ENCODE measurements at regions not wholly inside any gene's neighbourhood (a gene's known extent, or its start where the extent isn't known, plus 50 kb on each side); places are given as distances from the start of the nearest gene placed in this dataset.
A peak's percentile ranks its signal among the peaks of the same experiment; 100 is the strongest.
"Not testable (repeated sequence)": the region's sequence is repeated elsewhere in the genome, so short reads cannot be mapped to it uniquely, and the experiment has no call there.

DNA sequence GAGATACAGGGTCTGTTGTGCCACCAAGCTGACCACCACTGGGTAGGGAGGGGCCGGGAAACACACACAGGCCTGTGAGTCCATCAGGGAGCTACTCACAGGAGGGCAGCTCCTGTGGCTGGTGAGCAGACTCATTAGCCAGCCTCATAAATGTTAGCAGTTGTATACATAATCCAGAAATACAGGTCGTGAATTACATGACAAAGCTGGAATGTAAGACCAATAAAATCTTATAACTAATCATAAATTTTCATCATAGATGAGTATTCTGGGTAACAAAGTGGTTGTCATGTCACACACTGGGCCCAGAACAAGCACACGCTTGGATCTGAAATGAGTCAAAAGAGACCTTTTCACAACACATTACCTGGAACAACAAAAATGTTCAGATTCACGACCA lies 642.6 kb upstream of the AUTS2 start:
- no peak for DNase-seq (ENCODE audit: insufficient read length, low spot score)
- TF ChIP-seq POLR2A (IDR thresholded peaks at IDR 0.05; ENCODE audit: low read depth, low read length), result no peak
- FAIRE-seq, result no peak

DNA sequence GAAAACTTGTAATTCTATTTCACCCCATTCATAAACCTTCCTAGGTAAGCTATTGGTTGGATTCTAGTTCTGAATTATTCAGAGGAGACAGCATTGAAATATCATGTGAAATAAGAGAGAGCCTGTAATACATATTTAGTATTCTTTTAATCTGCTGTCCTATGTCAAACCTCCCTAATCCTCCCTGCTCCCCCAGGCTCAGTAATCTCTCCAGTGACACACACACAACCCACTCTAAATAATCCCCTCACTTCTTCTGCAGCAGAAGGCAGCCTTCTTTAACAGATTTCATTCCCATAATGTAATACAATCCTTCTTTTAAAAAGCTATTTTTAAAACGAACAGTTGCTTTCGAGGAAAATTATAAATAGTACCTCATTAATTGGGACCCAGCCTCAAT lies 639.7 kb upstream of the AUTS2 start:
- FAIRE-seq (no peak), DNase-seq (ENCODE audit: insufficient read length, low spot score) (no peak)
- TF ChIP-seq POLR2A (IDR thresholded peaks at IDR 0.05; ENCODE audit: low read depth, low read length), result no peak

DNA sequence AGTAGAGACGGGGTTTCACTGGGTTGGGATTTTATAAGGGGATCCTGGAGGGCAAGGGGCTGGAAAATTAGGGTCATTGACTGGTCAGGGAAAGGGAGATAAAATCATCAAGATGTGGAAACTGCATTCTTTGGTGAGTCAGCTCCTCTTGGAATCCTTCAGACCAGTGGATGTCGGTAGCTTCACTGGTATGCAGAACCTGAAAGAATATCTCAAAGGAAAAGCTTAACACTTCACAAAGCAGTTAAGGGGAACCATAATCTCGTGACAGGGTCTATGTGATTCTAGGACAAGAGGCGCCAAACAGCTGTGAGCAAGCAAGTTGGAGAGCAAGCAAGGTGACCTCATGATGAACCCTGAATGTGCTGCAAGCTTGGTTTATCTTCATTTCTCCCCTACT lies 634.7 kb upstream of the AUTS2 start:
- no peak for TF ChIP-seq POLR2A (IDR thresholded peaks at IDR 0.05; ENCODE audit: low read depth, low read length)
- DNase-seq (ENCODE audit: insufficient read length, low spot score) (peak; percentile 16), FAIRE-seq (peak; percentile 38)

DNA sequence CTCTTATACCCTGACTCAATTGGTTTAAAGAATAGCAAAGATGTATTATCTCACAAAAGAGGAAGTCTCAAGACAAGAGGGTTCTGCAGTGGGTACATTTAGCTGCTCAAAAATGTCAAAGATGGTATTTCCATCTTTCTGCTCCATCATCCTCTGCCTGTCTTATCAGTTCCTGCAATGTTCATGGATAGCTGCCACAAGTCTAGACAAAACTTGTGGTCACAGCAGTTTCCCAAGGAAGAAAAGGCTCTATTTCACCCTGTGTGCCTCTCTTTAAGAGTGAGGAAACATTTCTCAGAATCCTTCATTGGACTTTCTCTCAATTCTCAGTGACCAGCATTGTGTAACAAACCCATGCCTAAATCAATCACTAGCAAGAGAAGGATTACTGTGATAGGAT lies 634.2 kb upstream of the AUTS2 start:
- DNase-seq (ENCODE audit: insufficient read length, low spot score) (no peak), FAIRE-seq (no peak)
- TF ChIP-seq POLR2A (IDR thresholded peaks at IDR 0.05; ENCODE audit: low read depth, low read length), result no peak

DNA sequence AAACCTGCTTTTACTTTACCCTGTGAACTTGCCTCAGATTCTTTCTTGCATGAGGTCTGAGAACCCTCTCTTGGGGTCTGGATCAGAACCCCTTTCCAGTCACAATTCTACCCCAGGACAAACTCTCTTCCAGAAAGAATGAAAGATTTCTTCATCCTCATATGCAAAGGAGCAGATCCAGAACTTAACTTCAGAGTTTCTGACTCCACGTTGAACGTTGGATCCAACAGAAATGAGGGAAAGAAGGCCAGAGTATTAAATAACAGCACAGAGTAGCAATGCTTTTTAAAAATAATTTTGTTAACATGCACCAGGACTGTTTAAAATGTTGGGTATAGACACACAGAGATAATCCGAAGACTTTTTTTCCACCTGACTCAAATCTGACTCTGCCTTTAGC lies 632.9 kb upstream of the AUTS2 start:
- no peak for TF ChIP-seq POLR2A (IDR thresholded peaks at IDR 0.05; ENCODE audit: low read depth, low read length)
- FAIRE-seq (no peak), DNase-seq (ENCODE audit: insufficient read length, low spot score) (no peak)

DNA sequence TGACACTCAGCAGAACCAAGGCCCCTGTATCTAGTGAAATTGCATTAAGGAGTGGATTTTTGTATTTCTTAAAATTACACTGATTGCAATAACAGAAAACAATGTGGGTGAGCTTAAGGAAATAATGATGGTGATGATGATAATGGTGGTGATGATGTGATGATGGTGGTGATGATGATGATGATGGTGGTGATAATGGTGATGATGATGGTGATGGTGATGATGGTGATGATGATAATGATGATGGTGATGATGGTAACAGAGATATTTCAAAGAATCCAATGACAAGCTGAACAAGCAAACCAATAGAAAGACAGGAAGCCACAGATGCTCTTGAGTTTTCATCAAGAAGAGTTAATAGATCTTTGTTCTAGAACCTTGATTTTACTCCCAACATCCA lies 630.7 kb upstream of the AUTS2 start:
- DNase-seq (ENCODE audit: insufficient read length, low spot score) (no peak), FAIRE-seq (no peak)
- no peak for TF ChIP-seq POLR2A (IDR thresholded peaks at IDR 0.05; ENCODE audit: low read depth, low read length)

DNA sequence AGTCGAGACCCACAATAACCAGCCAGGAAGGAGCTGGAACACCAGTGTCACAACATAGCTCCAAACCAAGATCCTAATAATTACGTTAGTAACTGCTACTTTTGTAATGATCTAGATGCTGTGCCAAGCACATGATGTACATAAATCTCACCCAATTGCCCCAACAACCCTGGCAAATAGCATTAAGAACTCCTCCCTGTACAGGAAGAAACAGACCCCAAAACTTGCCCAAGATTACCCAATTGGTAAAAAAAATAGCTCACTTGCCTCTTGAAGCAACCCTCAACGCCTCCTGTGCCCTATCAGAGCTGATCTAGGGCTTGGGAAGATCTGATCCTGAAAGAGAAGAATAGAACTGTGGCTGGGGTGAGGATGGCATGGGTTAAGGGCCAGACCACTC lies 628.7 kb upstream of the AUTS2 start:
- TF ChIP-seq POLR2A (IDR thresholded peaks at IDR 0.05; ENCODE audit: low read depth, low read length), result no peak
- DNase-seq (ENCODE audit: insufficient read length, low spot score) (no peak), FAIRE-seq (no peak)

DNA sequence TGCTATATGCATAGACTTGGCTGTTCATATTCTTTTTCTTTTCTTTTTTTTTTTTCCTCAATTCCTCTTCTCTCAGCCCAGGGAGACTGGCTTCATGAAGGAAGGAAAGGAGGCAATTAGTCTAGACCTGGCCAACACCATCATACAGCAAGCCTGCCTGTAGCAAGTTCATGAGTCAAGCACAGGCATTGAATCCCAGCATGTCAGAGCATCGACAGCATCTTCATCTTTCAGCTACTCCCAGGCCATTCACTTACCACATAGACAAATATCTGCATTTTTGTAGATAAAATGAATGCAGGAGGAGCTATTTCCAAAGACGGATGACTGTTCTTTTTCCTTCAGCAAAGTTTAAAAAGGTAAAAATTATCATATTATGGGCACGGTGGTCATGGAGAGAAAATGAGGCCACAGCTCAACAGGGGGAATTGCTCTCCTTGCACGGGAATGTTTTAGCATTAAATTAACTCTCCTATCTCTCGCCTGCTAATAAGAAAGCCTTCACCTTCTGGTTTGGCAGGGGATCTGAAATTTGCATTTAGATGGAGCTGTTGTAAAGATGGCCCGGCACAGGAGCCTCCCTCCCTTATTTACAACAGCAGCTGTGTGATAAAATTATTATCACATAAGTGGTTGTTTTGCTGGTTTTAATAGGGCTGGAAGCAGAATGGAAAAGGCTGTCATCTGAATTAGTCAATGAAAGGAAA lies 626.5 kb upstream of the AUTS2 start:
- no peak for DNase-seq (ENCODE audit: insufficient read length, low spot score)
- no peak for TF ChIP-seq POLR2A (IDR thresholded peaks at IDR 0.05; ENCODE audit: low read depth, low read length)
- no peak for FAIRE-seq

DNA sequence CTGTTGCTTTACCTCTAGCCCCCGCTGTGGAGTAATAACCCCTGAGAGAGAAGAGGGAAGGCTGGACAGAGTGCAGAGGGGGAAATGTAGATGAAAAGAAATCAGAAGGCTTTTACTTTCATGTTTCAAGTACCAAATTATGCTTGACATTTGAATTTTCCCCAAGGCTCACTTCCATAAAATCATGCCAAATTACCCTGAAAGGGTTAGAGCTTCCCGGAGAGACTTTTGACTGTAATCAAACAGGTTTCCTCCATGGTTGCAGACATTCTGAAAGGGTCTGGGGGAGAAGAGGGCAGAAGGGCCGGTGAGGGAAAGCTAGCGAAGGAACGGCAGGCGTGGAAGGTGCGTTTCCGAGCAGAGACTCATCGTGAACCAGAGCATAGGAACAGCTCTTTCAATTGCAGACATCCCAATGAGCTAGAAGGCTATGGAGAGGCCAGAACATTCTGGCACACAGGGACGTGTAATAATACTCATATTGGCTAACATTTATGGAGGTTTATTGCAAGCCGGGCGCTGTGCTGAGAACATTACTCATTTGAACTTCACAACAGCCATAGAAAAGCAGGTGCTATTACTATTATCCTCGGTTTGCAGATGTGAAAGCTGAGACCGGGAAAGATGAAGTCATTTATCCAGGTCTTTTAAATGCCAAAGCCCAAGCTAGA lies 620.8 kb upstream of the AUTS2 start:
- TF ChIP-seq POLR2A (IDR thresholded peaks at IDR 0.05; ENCODE audit: low read depth, low read length), result no peak
- no peak for DNase-seq (ENCODE audit: insufficient read length, low spot score)
- no peak for FAIRE-seq

DNA sequence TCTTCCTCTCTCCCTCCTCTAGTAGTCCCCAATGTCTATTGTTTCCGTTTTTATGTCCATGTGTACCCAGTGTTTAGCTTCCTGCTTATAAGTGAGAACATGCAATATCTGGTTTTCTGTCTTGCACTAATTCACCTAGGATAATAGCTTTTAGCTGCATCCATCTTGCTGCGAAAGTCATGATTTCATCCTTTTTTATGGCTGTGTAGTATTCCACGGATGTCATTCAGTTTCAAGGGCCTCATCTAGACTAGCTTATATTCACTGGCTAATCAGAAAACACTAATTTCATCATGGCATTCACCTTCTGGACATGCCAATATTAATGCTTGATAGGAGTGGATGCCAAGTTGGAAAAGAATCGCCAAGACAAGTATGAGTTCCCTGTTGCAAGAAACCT lies 619.6 kb upstream of the AUTS2 start:
- no peak for TF ChIP-seq POLR2A (IDR thresholded peaks at IDR 0.05; ENCODE audit: low read depth, low read length)
- DNase-seq (ENCODE audit: insufficient read length, low spot score) (no peak), FAIRE-seq (no peak)

DNA sequence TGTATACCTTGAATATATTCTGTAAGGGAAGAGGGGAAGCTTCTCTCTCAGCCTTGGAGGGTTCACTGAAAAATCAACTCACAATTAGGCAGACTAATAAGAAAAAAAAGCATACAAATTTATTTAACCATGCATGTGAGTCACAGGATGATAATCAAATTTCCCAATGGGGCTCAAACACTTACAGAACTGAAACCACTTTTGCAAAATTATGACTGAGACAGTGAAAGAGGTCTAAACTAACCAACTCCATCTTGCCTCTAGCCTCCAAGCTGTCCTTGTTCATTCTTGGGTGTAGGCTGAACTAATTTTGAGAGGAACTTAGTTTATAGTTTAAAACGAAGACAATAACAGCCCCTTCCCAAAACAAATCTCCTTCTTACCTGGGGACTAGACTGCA lies 618.3 kb upstream of the AUTS2 start:
- DNase-seq (ENCODE audit: insufficient read length, low spot score), result no peak
- FAIRE-seq, result no peak
- no peak for TF ChIP-seq POLR2A (IDR thresholded peaks at IDR 0.05; ENCODE audit: low read depth, low read length)

DNA sequence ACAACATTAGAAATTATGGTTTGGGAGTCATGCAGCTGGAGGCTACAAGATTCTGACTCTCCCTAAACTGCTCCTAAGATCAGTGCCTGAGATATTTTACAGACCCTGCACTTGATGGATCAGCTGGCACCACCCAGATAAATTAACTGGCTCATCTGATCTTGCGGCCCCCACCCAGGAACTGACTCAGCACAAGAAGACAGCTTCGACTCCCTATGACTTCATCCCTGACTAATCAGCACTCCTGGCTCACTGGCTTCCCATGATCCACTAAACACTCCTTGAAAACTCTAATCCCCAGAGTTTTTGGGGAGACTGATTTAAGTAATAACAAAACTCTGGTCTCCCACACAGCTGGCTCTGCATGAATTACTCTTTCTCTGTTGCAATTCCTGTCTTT lies 617.8 kb upstream of the AUTS2 start:
- not testable (repeated sequence) for DNase-seq (ENCODE audit: insufficient read length, low spot score); FAIRE-seq

DNA sequence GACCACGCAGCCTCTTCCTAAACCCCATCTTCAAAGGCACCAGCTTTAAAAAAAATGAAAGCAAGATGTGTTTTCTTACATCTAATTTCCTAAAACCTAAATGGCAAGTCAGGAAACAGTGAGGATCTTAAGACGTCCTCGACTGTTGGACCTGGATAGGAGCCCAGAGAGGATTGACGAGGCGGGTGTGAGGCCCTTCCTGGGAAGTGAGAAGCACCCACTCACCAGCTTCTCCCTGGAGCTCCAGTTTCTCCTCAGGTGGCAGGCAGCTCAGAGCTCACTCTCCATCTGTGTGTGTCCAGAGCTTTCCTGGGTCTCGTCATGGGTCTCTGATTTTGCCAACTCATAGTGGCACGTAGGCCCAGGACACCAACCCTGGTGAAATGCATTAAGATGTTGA lies 614.0 kb upstream of the AUTS2 start:
- DNase-seq (ENCODE audit: insufficient read length, low spot score) (no peak), FAIRE-seq (no peak)
- TF ChIP-seq POLR2A (IDR thresholded peaks at IDR 0.05; ENCODE audit: low read depth, low read length), result no peak

DNA sequence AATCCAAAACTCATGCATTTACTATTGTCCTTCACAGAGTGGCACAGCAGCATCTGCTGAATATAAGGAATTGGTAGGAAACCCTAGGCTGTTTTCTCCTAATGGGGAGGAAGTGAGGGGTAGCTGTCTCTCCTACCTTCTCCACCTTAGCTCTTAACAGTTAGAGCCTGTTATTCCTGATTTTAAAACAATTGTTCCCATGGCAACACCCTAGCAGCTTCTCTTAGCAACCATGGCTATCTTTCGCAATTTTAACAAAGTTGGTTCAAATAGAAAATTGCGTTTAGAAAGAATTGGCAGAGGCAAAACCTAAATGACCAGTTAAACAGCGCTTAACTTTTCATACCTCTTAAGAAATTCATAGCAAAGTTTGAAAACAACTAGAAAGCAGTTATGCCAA lies 603.4 kb upstream of the AUTS2 start:
- TF ChIP-seq POLR2A (IDR thresholded peaks at IDR 0.05; ENCODE audit: low read depth, low read length), result no peak
- FAIRE-seq (no peak), DNase-seq (ENCODE audit: insufficient read length, low spot score) (no peak)

DNA sequence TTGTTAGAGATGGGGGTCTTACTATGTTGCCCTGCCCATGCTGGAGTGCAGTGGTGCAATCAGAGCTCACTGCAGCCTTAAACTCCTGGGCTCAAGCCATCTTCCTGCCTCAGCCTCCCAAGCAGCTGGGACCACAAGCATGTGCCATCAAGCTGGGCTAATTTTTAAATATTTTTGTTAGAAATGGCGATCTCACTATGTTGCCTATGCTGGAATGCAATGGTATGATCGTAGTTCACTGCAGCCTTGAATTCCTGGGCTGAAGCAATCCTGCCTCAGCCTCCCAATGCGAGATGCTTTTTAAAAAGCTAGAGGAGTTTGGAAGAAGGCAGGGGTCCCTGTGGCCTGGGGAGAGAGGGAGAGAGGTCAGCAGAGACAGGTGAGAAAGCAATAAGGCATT lies 600.1 kb upstream of the AUTS2 start:
- TF ChIP-seq POLR2A (IDR thresholded peaks at IDR 0.05; ENCODE audit: low read depth, low read length), result no peak
- DNase-seq (ENCODE audit: insufficient read length, low spot score) (no peak), FAIRE-seq (no peak)

Data from H54 (cell line).